ENCODE measurements at regions not wholly inside any gene's neighbourhood (a gene's known extent, or its start where the extent isn't known, plus 50 kb on each side); places are given as distances from the start of the nearest gene placed in this dataset.

DNA sequence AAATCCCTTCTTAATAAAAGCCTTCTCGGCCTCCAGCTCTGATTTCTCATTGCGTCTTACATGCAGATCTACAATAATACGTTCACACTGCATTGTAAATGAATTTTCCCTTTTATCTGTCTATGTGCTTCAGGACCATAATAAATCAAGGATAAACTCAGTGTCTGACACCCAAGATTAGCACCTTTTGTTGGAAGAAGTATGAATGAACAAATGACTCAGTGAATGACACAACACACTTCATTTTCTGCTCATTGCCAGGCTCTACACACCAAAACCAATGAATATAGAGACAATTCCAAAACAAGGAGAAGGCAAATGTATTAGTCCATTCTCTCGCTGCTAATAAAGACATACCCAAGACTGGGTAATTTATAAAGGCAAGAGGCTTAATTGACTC, 1224.4 kb downstream of the EFNB2 start:
- H3K9me2 ChIP-seq (ENCODE audit: insufficient read depth) = no peaks in the 10 kb centered on the region
- no peak for TF ChIP-seq EZH2 (IDR thresholded peaks at IDR 0.05; ENCODE audit: insufficient read depth, poor library complexity, severe bottlenecking)
- no peak for TF ChIP-seq EZH2phosphoT487 (IDR thresholded peaks at IDR 0.05; ENCODE audit: insufficient read depth, low read depth)
- H3K27me3 ChIP-seq (replicated peaks; ENCODE audit: insufficient read depth) = no peaks in the 10 kb centered on the region
- H3K9me3 ChIP-seq (ENCODE audit: low read depth) = no peaks in the 10 kb centered on the region
- in situ Hi-C loops (cut with MboI) = no loop called here
- 25 to 32% methylated on average over 4 of the region's 4 CpGs for WGBS, 2 experiments (ENCODE audit: low coverage in 1 of 2, low lambda C conversion rate in 2 of 2, missing lambda C conversion rate in 2 of 2)
- H3K27ac ChIP-seq = no peak overlapping the region
- no peak for DNase-seq
- no peak overlapping the region for H2AFZ ChIP-seq
- no peaks in the 10 kb centered on the region for H3K36me3 ChIP-seq (ENCODE audit: low read depth)
- H3K4me3 ChIP-seq = no peak overlapping the region
- H4K20me1 ChIP-seq (ENCODE audit: insufficient read depth) = no peaks in the 10 kb centered on the region
- no peaks in the 10 kb centered on the region for H3F3A ChIP-seq (ENCODE audit: insufficient read depth)
- H3K4me2 ChIP-seq (ENCODE audit: unreplicated experiment) = no peak overlapping the region
- no peaks in the 10 kb centered on the region for H3K79me2 ChIP-seq (ENCODE audit: insufficient read depth)
- H3K9ac ChIP-seq = no peak overlapping the region
- H3K4me1 ChIP-seq (ENCODE audit: insufficient read depth) = no peaks in the 10 kb centered on the region

DNA sequence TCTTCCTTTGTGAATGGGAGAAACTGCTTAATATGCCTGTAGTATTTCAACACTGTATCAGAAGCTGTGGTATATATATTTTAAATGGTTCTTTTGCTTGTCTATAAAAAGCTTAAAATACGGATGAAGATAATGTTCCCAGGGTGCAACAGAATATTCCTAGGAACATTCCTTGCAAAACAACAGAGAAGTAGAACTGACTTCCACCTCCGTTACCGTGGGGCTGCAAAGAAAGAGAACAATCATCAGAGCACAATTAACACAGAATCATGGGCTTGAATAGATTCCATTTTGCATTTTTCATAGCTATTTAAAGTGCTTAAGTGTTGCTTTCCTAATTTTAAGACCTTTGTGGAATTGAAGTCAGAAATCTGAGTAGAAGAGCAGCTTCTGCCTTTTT, 1227.7 kb downstream of the EFNB2 start:
- H3K27me3 ChIP-seq (replicated peaks; ENCODE audit: insufficient read depth) = no peaks in the 10 kb centered on the region
- H3F3A ChIP-seq (ENCODE audit: insufficient read depth) = no peaks in the 10 kb centered on the region
- no peaks in the 10 kb centered on the region for H4K20me1 ChIP-seq (ENCODE audit: insufficient read depth)
- H3K27ac ChIP-seq = no peak overlapping the region
- WGBS, 2 experiments (ENCODE audit: low coverage in 1 of 2, low lambda C conversion rate in 2 of 2, missing lambda C conversion rate in 2 of 2) = 9 to 15% methylated on average over 3 of the region's 3 CpGs
- H3K36me3 ChIP-seq (ENCODE audit: low read depth) = no peaks in the 10 kb centered on the region
- in situ Hi-C loops (cut with MboI) = no loop called here
- H3K4me3 ChIP-seq = no peak overlapping the region
- no peaks in the 10 kb centered on the region for H3K79me2 ChIP-seq (ENCODE audit: insufficient read depth)
- H3K4me2 ChIP-seq (ENCODE audit: unreplicated experiment) = no peak overlapping the region
- H3K9ac ChIP-seq = no peak overlapping the region
- TF ChIP-seq EZH2phosphoT487 (IDR thresholded peaks at IDR 0.05; ENCODE audit: insufficient read depth, low read depth) (no peak), EZH2 (IDR thresholded peaks at IDR 0.05; ENCODE audit: insufficient read depth, poor library complexity, severe bottlenecking) (no peak)
- DNase-seq = no peak
- H3K9me3 ChIP-seq (ENCODE audit: low read depth) = no peaks in the 10 kb centered on the region
- no peak overlapping the region for H2AFZ ChIP-seq
- no peaks in the 10 kb centered on the region for H3K9me2 ChIP-seq (ENCODE audit: insufficient read depth)
- H3K4me1 ChIP-seq (ENCODE audit: insufficient read depth) = no peaks in the 10 kb centered on the region

DNA sequence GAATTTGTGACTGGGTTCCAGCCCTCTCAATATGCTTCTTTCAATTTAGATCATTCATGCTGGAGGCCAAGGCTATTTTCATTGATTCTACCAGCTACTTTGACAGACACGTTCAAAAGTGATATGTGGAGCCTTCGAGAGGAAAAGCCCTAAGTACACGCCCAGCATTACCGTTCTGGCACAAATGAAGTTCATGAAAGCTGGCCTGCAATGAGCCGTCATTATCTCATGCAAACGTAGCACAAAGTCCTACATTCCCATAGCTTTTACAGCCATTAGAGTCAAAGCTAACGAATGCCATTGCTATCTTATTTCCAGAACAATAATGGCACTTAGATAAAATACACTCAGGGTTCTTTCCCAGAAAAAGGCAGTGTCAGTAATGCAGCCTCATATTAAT, 1237.6 kb downstream of the EFNB2 start:
- DNase-seq = no peak
- TF ChIP-seq EZH2phosphoT487 (IDR thresholded peaks at IDR 0.05; ENCODE audit: insufficient read depth, low read depth) (no peak), EZH2 (IDR thresholded peaks at IDR 0.05; ENCODE audit: insufficient read depth, poor library complexity, severe bottlenecking) (no peak)
- WGBS, 2 experiments (ENCODE audit: low coverage in 1 of 2, low lambda C conversion rate in 2 of 2, missing lambda C conversion rate in 2 of 2) = 32 to 37% methylated on average over 7 of the region's 7 CpGs

DNA sequence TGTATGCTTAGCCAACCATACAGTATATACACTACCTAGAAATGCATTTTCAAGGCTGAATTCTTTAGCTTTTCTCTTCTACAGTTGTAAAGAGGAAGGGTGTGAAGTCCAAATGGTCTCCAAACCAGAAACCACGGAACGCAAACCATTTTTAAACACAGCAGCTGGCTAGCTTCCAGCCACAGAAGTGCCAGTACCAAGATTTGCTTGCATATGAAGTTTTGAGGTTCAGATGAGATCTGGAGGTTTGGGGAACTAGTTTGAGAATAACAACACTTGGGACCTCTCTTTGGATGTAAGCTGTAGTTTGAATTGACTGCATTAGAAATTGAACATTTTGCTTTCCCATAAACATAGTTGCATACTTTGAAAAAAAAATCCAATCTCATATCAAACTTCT, 1243.5 kb downstream of the EFNB2 start:
- 40 to 55% methylated on average over 2 of the region's 2 CpGs for WGBS, 2 experiments (ENCODE audit: low coverage in 1 of 2, low lambda C conversion rate in 2 of 2, missing lambda C conversion rate in 2 of 2)
- Histone ChIP-seq H3F3A (ENCODE audit: insufficient read depth) (no peaks in the 10 kb centered on the region), H3K27me3 (replicated peaks; ENCODE audit: insufficient read depth) (no peaks in the 10 kb centered on the region), H3K4me2 (ENCODE audit: unreplicated experiment) (no peak overlapping the region), H3K4me1 (ENCODE audit: insufficient read depth) (no peaks in the 10 kb centered on the region), H3K9me3 (ENCODE audit: low read depth) (no peaks in the 10 kb centered on the region), H2AFZ (no peak overlapping the region), H3K9ac (no peak overlapping the region), H3K36me3 (ENCODE audit: low read depth) (no peaks in the 10 kb centered on the region), H3K9me2 (ENCODE audit: insufficient read depth) (no peaks in the 10 kb centered on the region), H3K79me2 (ENCODE audit: insufficient read depth) (no peaks in the 10 kb centered on the region), H3K27ac (no peak overlapping the region), H3K4me3 (no peak overlapping the region), H4K20me1 (ENCODE audit: insufficient read depth) (no peaks in the 10 kb centered on the region)
- DNase-seq = no peak
- in situ Hi-C loops (cut with MboI) = no loop called here
- no peak for TF ChIP-seq EZH2 (IDR thresholded peaks at IDR 0.05; ENCODE audit: insufficient read depth, poor library complexity, severe bottlenecking)
- TF ChIP-seq EZH2phosphoT487 (IDR thresholded peaks at IDR 0.05; ENCODE audit: insufficient read depth, low read depth) = no peak

More for the DNA sequence above, 1237.6 kb downstream of the EFNB2 start:
- H3K27me3 ChIP-seq (replicated peaks; ENCODE audit: insufficient read depth) = no peaks in the 10 kb centered on the region
- H3K79me2 ChIP-seq (ENCODE audit: insufficient read depth) = no peaks in the 10 kb centered on the region
- no peaks in the 10 kb centered on the region for H3K36me3 ChIP-seq (ENCODE audit: low read depth)
- no peaks in the 10 kb centered on the region for H3K9me3 ChIP-seq (ENCODE audit: low read depth)
- no peak overlapping the region for H3K9ac ChIP-seq
- no peaks in the 10 kb centered on the region for H3K4me1 ChIP-seq (ENCODE audit: insufficient read depth)
- no peak overlapping the region for H3K4me2 ChIP-seq (ENCODE audit: unreplicated experiment)
- no peak overlapping the region for H3K4me3 ChIP-seq
- H2AFZ ChIP-seq = no peak overlapping the region
- in situ Hi-C loops (cut with MboI) = no loop called here
- H4K20me1 ChIP-seq (ENCODE audit: insufficient read depth) = no peaks in the 10 kb centered on the region
- no peaks in the 10 kb centered on the region for H3K9me2 ChIP-seq (ENCODE audit: insufficient read depth)
- no peak overlapping the region for H3K27ac ChIP-seq
- H3F3A ChIP-seq (ENCODE audit: insufficient read depth) = no peaks in the 10 kb centered on the region

DNA sequence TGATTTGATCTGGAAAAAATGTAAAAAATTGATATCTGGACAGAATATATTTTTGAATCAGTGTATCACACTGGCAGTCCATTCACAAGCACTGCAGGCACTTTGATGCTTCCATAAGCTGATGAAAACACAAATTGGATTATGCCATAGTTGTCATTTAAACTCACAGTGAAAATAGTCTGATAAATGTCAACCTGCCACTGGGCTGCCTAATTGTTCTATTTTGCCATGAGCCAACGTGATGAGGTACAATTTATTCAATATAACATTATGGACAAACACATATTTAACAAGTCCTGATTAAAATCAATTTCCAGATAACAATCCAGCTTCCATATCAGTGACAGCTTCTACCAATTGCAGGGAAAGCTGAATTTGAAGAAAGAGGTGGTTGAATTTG, 1244.9 kb downstream of the EFNB2 start:
- no peaks in the 10 kb centered on the region for H3F3A ChIP-seq (ENCODE audit: insufficient read depth)
- no peaks in the 10 kb centered on the region for H3K4me1 ChIP-seq (ENCODE audit: insufficient read depth)
- WGBS, 2 experiments (ENCODE audit: low coverage in 1 of 2, low lambda C conversion rate in 2 of 2, missing lambda C conversion rate in 2 of 2) = 0 to 2% methylated on average over 1 of the region's 1 CpG
- DNase-seq = no peak
- no peaks in the 10 kb centered on the region for H3K36me3 ChIP-seq (ENCODE audit: low read depth)
- H2AFZ ChIP-seq = no peak overlapping the region
- in situ Hi-C loops (cut with MboI) = no loop called here
- no peaks in the 10 kb centered on the region for H3K9me2 ChIP-seq (ENCODE audit: insufficient read depth)
- no peak overlapping the region for H3K27ac ChIP-seq
- H3K4me3 ChIP-seq = no peak overlapping the region
- no peak overlapping the region for H3K9ac ChIP-seq
- TF ChIP-seq EZH2 (IDR thresholded peaks at IDR 0.05; ENCODE audit: insufficient read depth, poor library complexity, severe bottlenecking) (no peak), EZH2phosphoT487 (IDR thresholded peaks at IDR 0.05; ENCODE audit: insufficient read depth, low read depth) (no peak)
- no peaks in the 10 kb centered on the region for H3K27me3 ChIP-seq (replicated peaks; ENCODE audit: insufficient read depth)
- H3K9me3 ChIP-seq (ENCODE audit: low read depth) = no peaks in the 10 kb centered on the region
- no peaks in the 10 kb centered on the region for H3K79me2 ChIP-seq (ENCODE audit: insufficient read depth)
- no peaks in the 10 kb centered on the region for H4K20me1 ChIP-seq (ENCODE audit: insufficient read depth)
- no peak overlapping the region for H3K4me2 ChIP-seq (ENCODE audit: unreplicated experiment)
